ENCODE measurements at regions not wholly inside any gene's neighbourhood (a gene's known extent, or its start where the extent isn't known, plus 50 kb on each side); places are given as distances from the start of the nearest gene placed in this dataset.

DNA sequence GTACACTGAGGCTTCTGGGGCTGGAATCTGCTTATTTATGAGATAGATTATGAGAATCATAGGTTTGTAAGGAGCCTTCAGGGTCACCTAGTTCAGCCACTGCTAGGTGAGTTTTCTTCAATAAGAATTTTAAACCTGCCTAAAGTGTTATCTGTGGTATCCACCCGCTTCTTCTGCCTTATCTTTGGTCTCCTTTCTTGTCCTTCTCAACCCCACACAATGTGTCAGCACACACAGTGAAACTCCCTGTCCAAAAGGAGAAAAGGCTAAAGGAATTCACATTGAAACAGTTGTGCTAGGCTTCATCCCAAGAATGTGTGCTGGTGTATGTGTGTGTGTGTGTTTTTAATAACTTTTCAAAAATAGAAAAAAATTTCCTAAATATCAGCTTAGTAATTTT lies 259.3 kb upstream of the BTG1 start:
- TF ChIP-seq, protein P1, sequence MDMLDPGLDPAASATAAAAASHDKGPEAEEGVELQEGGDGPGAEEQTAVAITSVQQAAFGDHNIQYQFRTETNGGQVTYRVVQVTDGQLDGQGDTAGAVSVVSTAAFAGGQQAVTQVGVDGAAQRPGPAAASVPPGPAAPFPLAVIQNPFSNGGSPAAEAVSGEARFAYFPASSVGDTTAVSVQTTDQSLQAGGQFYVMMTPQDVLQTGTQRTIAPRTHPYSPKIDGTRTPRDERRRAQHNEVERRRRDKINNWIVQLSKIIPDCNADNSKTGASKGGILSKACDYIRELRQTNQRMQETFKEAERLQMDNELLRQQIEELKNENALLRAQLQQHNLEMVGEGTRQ (IDR thresholded peaks at IDR 0.05; ENCODE audit: borderline replicate concordance, low read depth, low read length) = no peak
- TF ChIP-seq MEF2A (IDR thresholded peaks at IDR 0.05; ENCODE audit: borderline replicate concordance, low read depth) = no peak
- TF ChIP-seq CTCF (IDR thresholded peaks at IDR 0.05) = no peak
